H9 (cell line): ENCODE measurements at regions not wholly inside any gene's neighbourhood (a gene's known extent, or its start where the extent isn't known, plus 50 kb on each side); places are given as distances from the start of the nearest gene placed in this dataset.

Experiments
- DNase-seq: peaks from one replicate; pipeline ENCODE4 v3.0.0-alpha.2; 2017
- H2AFZ ChIP-seq: one replicate; pipeline ENCODE4 v1.6.1; 2013; ENCODE audit warnings: mild to moderate bottlenecking, low read length, control low read depth, moderate library complexity
- H2AK5ac ChIP-seq: 2 replicates; pipeline ENCODE4 v1.6.1; 2013; ENCODE audit warnings: low read length, control low read depth, mixed read lengths; ENCODE audit not compliant: insufficient read length
- H2BK120ac ChIP-seq: one replicate; pipeline ENCODE4 v1.6.1; 2013; ENCODE audit warnings: low read depth, mild to moderate bottlenecking, low read length, control low read depth, inconsistent platforms; ENCODE audit not compliant: poor library complexity, severe bottlenecking
- H2BK12ac ChIP-seq: 2 replicates; pipeline ENCODE4 v1.6.1; 2013; ENCODE audit warnings: low read length, control low read depth, mixed read lengths, low read depth; ENCODE audit not compliant: insufficient read length
- H2BK15ac ChIP-seq: 2 replicates; pipeline ENCODE4 v1.6.1; 2013; ENCODE audit warnings: low read depth, low read length, control low read depth
- H2BK20ac ChIP-seq: one replicate; pipeline ENCODE4 v1.6.1; 2013; ENCODE audit warnings: low read depth, mild to moderate bottlenecking, low read length, control low read depth, inconsistent platforms; ENCODE audit not compliant: poor library complexity, severe bottlenecking
- H2BK5ac ChIP-seq: 2 replicates; pipeline ENCODE4 v1.6.1; 2013; ENCODE audit warnings: low read length, control low read depth, mixed read lengths; ENCODE audit not compliant: insufficient read length
- H3K14ac ChIP-seq: 2 replicates; pipeline ENCODE4 v1.6.1; 2013; ENCODE audit warnings: low read length, control low read depth; ENCODE audit not compliant: insufficient read depth
- H3K18ac ChIP-seq: 2 replicates; pipeline ENCODE4 v1.6.1; 2013; ENCODE audit warnings: low read depth, mild to moderate bottlenecking, mixed read lengths, low read length, control low read depth; ENCODE audit not compliant: insufficient read length
- H3K23ac ChIP-seq: 2 replicates; pipeline ENCODE4 v1.6.1; 2013; ENCODE audit warnings: low read length, control low read depth, mixed read lengths, low read depth; ENCODE audit not compliant: insufficient read length
- H3K23me2 ChIP-seq: 2 replicates; pipeline ENCODE4 v1.6.1; 2013; ENCODE audit warnings: low read depth, mild to moderate bottlenecking, mixed read lengths, low read length, control low read depth; ENCODE audit not compliant: insufficient read length, poor library complexity, severe bottlenecking
- H3K27ac ChIP-seq: 2 replicates; pipeline ENCODE4 v1.5.1; 2013; ENCODE audit warnings: low read length, control low read depth, mixed read lengths, low read depth; ENCODE audit not compliant: insufficient read length
- H3K27me3 ChIP-seq: 2 replicates; pipeline ENCODE4 v1.6.1; 2013; ENCODE audit warnings: low read length, control low read depth, inconsistent platforms; ENCODE audit not compliant: insufficient read depth
- H3K4ac ChIP-seq: 2 replicates; pipeline ENCODE4 v1.6.1; 2013; ENCODE audit warnings: low read depth, mild to moderate bottlenecking, control low read depth, inconsistent platforms, low read length, moderate library complexity
- H3K4me1 ChIP-seq: 2 replicates; pipeline ENCODE4 v1.6.1; 2013; ENCODE audit warnings: low read length, control low read depth, inconsistent platforms; ENCODE audit not compliant: insufficient read depth
- H3K4me2 ChIP-seq: 2 replicates; pipeline ENCODE4 v1.6.1; 2013; ENCODE audit warnings: low read length, control low read depth, mixed read lengths; ENCODE audit not compliant: insufficient read length, insufficient read depth
- H3K56ac ChIP-seq: 2 replicates; pipeline ENCODE4 v1.6.1; 2013; ENCODE audit warnings: low read depth, mild to moderate bottlenecking, mixed read lengths, low read length, control low read depth; ENCODE audit not compliant: insufficient read length
- H3K79me1 ChIP-seq: 2 replicates; pipeline ENCODE4 v1.6.1; 2013; ENCODE audit warnings: low read depth, mild to moderate bottlenecking, moderate library complexity, low read length, control low read depth, inconsistent platforms; ENCODE audit not compliant: insufficient read depth, poor library complexity, severe bottlenecking
- H3K79me2 ChIP-seq: 2 replicates; pipeline ENCODE4 v1.6.1; 2013; ENCODE audit warnings: low read length, control low read depth, inconsistent platforms; ENCODE audit not compliant: insufficient read depth
- H3K9ac ChIP-seq: 2 replicates; pipeline ENCODE4 v1.6.1; 2013; ENCODE audit warnings: low read length, control low read depth, mixed read lengths; ENCODE audit not compliant: insufficient read length; ENCODE audit errors: extremely low read depth
- H3K9me3 ChIP-seq: one replicate; pipeline ENCODE4 v1.6.1; 2013; ENCODE audit warnings: low read depth, low read length, inconsistent platforms; ENCODE audit not compliant: control insufficient read depth
- H3T11ph ChIP-seq: one replicate; pipeline ENCODE4 v1.6.1; 2013; ENCODE audit warnings: mild to moderate bottlenecking, low read length, control low read depth, inconsistent platforms
- H4K20me1 ChIP-seq: one replicate; pipeline ENCODE4 v1.6.1; 2013; ENCODE audit not compliant: control insufficient read depth, insufficient read length, insufficient read depth
- H4K5ac ChIP-seq: 2 replicates; pipeline ENCODE4 v1.6.1; 2013; ENCODE audit warnings: low read depth, mild to moderate bottlenecking, mixed read lengths, low read length, control low read depth; ENCODE audit not compliant: insufficient read length
- H4K8ac ChIP-seq: replicated peaks from 2 replicates; pipeline ENCODE4 v1.6.1; 2013; ENCODE audit warnings: low read length, control low read depth, mixed read lengths, low read depth; ENCODE audit not compliant: insufficient read length
- H4K91ac ChIP-seq: 2 replicates; pipeline ENCODE4 v1.6.1; 2013; ENCODE audit warnings: low read depth, mild to moderate bottlenecking, moderate library complexity, mixed read lengths, low read length, control low read depth; ENCODE audit not compliant: insufficient read length
- H3K27ac Mint-ChIP-seq, 3 experiments: 2 replicates in 2 of 3; 3 replicates in 1 of 3; pipeline ENCODE4 v1.8.0; 2020 to 2021; ENCODE audit warnings: mixed read lengths in 3 of 3, mild to moderate bottlenecking in 1 of 3, moderate library complexity in 1 of 3
- H3K27me3 Mint-ChIP-seq: 2 replicates; pipeline ENCODE4 v1.8.0; 2021; ENCODE audit warnings: low read depth, mild to moderate bottlenecking, moderate library complexity, mixed read lengths
- H3K36me3 Mint-ChIP-seq, 3 experiments: 2 replicates in 2 of 3; 3 replicates in 1 of 3; pipeline ENCODE4 v1.8.0; 2020 to 2021; ENCODE audit warnings: low read depth in 3 of 3, mixed read lengths in 3 of 3; ENCODE audit not compliant: insufficient read depth in 1 of 3
- H3K4me1 Mint-ChIP-seq, 2 experiments: 2 replicates each; pipeline ENCODE4 v1.8.0; 2020; ENCODE audit warnings: mixed read lengths in 2 of 2
- H3K4me3 Mint-ChIP-seq, 2 experiments: 2 replicates in 1 of 2; 3 replicates in 1 of 2; pipeline ENCODE4 v1.8.0; 2020 to 2021; ENCODE audit warnings: mild to moderate bottlenecking in 2 of 2, mixed read lengths in 2 of 2, moderate library complexity in 1 of 2
- H3K9me3 Mint-ChIP-seq, 2 experiments: 2 replicates in 1 of 2; 3 replicates in 1 of 2; pipeline ENCODE4 v1.8.0; 2020; ENCODE audit warnings: mild to moderate bottlenecking in 2 of 2, mixed read lengths in 2 of 2, moderate library complexity in 1 of 2
- CTCF ChIP-seq: fragments of 200-600 bp; sonication (generic); conservative IDR thresholded peaks from 3 replicates; pipeline ENCODE4 v1.8.0; 2021; ENCODE audit warnings: antibody characterized with exemption, mild to moderate bottlenecking
- WGBS: extraction: QIAGEN DNeasy Blood & Tissue Kit; methylation state at CpG from one replicate; pipeline ENCODE4 v1.1.7; 2013; ENCODE audit warnings: missing lambda C conversion rate, low lambda C conversion rate, mixed read lengths; ENCODE audit not compliant: insufficient read length; ENCODE audit errors: extremely low coverage; 5-methylcytosine and 5-hydroxymethylcytosine counted together

- H2BK120ac ChIP-seq = no peak overlapping the region
- no peak overlapping the region for H3K27ac ChIP-seq
- H3K4me3 Mint-ChIP-seq = no peak overlapping the region
- H3K9me3 ChIP-seq = no peaks in the 10 kb centered on the region
- H3K23me2 ChIP-seq = no peaks in the 10 kb centered on the region
- no peaks in the 10 kb centered on the region for H3K79me2 ChIP-seq
- no peaks in the 10 kb centered on the region for H3K27me3 Mint-ChIP-seq
- H3K4me1 ChIP-seq = no peaks in the 10 kb centered on the region
- no peak overlapping the region for H2BK20ac ChIP-seq
- DNase-seq = no peak
- no peak overlapping the region for H4K8ac ChIP-seq
- peaks cover 2 to 4% of the 10 kb centered on the region in 2 experiments; a peak in 4 of 5 replicates for H3K9me3 Mint-ChIP-seq
- no peak overlapping the region for H3K23ac ChIP-seq
- H3K27ac Mint-ChIP-seq = no peak overlapping the region; a peak in 1 of 7 replicates
- no peak overlapping the region for H3T11ph ChIP-seq
- no peak overlapping the region for H2BK12ac ChIP-seq
- H3K14ac ChIP-seq = no peak overlapping the region
- H3K4me1 Mint-ChIP-seq = no peaks in the 10 kb centered on the region
- no peaks in the 10 kb centered on the region for H4K20me1 ChIP-seq
- H3K9ac ChIP-seq = no peak overlapping the region
- H3K79me1 ChIP-seq = no peaks in the 10 kb centered on the region
- no peak overlapping the region for H4K91ac ChIP-seq
- no peak overlapping the region for H4K5ac ChIP-seq
- H2AK5ac ChIP-seq = no peak overlapping the region
- no peak overlapping the region for H3K56ac ChIP-seq
- no peak overlapping the region for H2AFZ ChIP-seq
- H3K4ac ChIP-seq = no peak overlapping the region
- TF ChIP-seq CTCF = no peak
- H2BK5ac ChIP-seq = no peak overlapping the region
- no peaks in the 10 kb centered on the region for H3K27me3 ChIP-seq
- H2BK15ac ChIP-seq = no peak overlapping the region
- no CpG with 5 or more reads among the region's 4 CpGs for WGBS
- no peak overlapping the region for H3K4me2 ChIP-seq
- H3K36me3 Mint-ChIP-seq = peaks cover 0 to 5% (median 2%) of the 10 kb centered on the region in 3 experiments; a peak in 2 of 7 replicates
- no peak overlapping the region for H3K18ac ChIP-seq
These were observed 1019.4 kb upstream of the SLC10A2 start for GRCh38 chr13:104085611-104086010.
